NCI-H2107 treated with DMSO at 0.1 percent for 48 hours (cell line): ENCODE measurements at regions not wholly inside any gene's neighbourhood (a gene's known extent, or its start where the extent isn't known, plus 50 kb on each side); places are given as distances from the start of the nearest gene placed in this dataset.

Experiments used
- DNase-seq: peaks from one replicate; lab custom pipeline; 2025; ENCODE audit not compliant: unreplicated experiment; lab: John Stamatoyannopoulos, UW

DNA sequence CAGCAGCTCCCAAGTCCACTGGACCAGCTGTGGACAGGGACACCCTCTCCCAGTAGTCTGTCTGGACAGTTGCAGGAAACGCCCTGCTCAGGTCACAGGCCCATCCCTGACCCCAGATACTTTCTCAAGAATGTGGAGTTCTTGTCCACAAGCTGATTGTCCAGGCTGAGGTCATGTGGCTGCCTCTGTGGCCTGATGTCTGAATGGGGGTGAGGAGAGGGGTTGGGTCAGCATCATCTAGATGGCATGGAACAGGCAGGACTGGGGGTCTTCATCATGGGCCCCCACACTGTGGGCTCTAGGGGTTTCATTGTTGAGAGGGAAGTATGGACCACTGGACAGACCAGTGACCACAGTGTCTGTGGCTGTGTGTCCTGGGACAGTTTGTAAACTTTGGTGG lies 1015.0 kb downstream of the TBC1D22A start:
- DNase-seq, result no peak

GRCh38 chr22:47776329-47776728 lies 1013.9 kb downstream of the TBC1D22A start:
- no peak for DNase-seq

DNA sequence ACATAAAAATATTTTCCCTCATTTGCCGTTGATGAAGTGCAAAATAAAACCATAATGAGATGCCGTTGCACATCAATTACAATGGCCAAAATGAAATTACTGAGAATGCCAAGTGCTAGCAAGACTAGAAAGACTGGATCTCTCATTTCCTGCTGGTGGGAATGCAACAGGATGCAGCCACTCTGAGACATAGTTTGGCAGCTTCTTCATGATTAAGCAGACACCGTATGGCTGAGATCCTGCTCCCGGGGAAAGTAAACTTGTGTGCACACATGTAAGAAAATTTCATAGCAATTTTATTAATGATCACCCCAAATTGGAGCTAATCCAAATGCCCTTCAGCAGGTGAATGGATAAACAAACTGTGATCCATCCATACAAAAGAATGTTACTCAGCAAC lies 1013.2 kb downstream of the TBC1D22A start:
- DNase-seq, result no peak

GRCh38 chr22:47775191-47775590 lies 1012.7 kb downstream of the TBC1D22A start:
- DNase-seq, result no peak

- no peak for DNase-seq
Observed at GRCh38 chr22:47773635-47774034, 1011.2 kb downstream of the TBC1D22A start.

DNA sequence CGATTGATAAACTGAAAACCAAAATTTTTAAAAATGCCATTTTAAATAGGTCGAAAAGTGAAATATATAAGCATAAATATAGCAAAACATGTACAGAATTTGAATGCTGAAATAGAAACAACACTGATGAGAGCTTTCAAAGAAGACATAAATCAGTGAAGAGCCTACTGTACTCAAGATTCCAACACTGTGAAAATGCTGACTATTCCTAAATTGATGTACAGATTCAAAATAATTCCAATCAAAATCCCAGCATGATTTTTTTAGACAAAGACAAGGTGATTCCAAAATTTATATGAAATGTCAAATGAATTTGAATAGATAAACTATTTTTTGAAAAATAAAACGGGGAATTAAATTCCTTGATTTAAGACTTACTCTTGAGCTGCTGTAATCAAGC lies 1010.4 kb downstream of the TBC1D22A start:
- no peak for DNase-seq

DNA sequence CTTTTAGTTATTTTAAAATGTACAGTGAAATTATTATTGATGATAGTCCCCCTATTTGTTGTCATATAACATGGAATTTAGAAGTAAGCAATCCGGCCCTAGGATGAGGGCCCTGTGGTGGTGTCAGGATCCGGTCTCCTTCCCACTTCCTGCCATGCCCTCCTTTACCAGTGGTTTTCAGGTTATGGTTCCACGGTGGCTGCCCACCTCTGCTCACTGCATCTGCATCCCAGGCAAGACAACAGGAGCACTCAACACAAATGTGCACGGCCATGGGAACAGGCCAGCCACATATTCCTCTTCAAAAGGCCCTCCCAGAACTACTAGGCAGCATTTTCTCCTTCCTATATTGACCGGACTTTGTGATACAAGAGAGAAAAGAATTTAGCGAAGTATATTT lies 1007.2 kb downstream of the TBC1D22A start:
- DNase-seq, result no peak

GRCh38 chr22:47768027-47768426 lies 1005.6 kb downstream of the TBC1D22A start:
- no peak for DNase-seq

- DNase-seq, result no peak
Observed at GRCh38 chr22:47767403-47767802, 1005.0 kb downstream of the TBC1D22A start.

- no peak for DNase-seq
Observed at GRCh38 chr22:47765757-47766156, 1003.3 kb downstream of the TBC1D22A start.

- DNase-seq, result no peak
Observed at GRCh38 chr22:47762141-47762540, 999.7 kb downstream of the TBC1D22A start.

DNA sequence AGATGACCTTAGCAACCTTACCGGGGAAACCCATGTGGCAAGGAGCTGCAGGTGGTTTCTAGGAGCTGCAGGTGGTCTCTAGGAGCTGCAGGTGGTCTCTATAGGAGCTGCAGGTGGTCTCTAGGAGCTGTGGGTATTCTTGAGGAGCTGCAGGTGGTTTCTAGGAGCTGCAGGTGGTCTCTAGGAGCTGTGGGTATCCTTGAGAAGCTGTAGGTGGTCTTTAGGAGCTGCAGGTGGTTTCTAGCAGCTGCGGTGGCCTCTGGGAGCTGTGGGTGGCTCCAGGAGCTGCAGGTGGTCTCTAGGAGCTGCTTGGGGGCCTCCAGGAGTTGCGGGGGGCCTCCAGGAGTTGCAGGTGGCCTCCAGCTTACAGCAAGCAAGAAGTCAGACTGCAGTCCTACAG lies 997.5 kb downstream of the TBC1D22A start:
- DNase-seq, result no peak

DNA sequence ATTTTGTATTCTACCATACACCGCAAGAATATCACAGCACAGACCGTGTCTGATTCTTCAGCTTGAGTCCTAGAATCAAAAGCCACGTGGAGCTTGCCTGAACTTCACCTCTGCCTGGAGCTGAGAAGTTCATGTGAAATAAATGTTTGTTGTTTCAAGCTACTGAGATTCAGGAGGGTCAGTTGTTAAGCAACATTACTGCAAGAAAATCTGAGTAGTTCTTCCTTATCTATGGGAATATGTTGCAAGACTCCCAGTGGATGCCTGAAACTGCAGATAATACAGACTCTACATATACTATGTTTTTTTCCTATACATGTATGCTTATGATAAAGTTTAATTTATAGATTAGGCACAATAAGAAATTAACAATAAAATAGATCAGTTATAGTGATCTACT lies 995.3 kb downstream of the TBC1D22A start:
- DNase-seq, result no peak

GRCh38 chr22:47750086-47750485 lies 987.6 kb downstream of the TBC1D22A start:
- no peak for DNase-seq

GRCh38 chr22:47748957-47749356 lies 986.5 kb downstream of the TBC1D22A start:
- no peak for DNase-seq

DNA sequence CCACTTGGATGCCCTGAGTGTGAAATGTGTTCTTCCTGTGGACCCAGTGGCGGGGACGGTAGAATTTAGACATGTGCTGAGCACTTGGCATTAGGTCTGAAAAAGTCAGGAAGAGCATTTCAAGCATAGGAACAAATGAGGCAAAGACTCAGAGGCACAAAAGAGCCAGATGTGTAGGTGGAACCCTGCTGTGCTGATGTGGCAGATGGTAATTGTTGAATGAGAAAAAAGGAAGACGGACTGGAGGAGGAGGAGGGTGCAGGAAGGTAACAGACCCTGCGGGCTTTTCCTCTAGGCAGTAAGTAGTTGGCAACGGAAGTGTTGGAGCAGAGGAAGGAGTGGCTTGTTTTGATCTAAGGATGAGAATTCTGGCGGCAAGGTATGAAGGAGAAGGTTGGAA lies 985.8 kb downstream of the TBC1D22A start:
- DNase-seq, result no peak

DNA sequence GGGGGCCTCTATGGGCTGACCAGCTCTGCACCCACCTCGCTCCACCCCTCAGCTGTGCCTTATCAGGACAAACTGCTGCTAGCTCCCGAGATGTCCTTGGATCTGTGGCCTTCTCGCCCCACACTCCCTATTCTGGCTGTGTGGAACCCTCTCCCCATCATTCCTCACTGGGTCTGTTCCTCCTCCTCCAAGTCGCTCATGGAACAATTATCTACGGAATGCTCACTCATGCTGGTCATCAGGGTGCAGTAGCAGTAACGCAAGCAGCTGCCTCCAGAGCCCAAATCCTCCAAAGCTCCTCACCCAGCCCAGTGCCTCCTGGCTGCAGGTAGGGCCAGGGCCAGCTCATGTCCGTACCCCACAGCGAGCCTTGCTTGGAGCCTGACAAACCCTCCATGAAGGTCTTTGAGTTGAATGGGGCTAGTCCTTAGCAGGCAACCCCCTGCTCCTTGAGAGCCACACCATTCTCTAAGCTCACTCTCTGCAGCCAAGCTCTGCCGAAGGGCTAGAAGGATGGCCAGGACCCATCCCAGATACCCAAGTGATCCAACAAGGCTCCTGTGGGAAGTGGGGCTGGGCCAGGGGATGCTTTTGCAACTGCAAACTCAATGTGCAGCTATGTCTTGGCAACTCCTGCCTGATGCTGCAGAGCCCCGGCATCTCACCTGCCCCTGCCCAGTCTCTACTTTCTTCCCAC lies 977.8 kb downstream of the TBC1D22A start:
- DNase-seq, result no peak

- DNase-seq, result no peak
Observed at GRCh38 chr22:47739291-47740015, 977.0 kb downstream of the TBC1D22A start.

- DNase-seq, result no peak
Observed at GRCh38 chr22:47738472-47739013, 976.1 kb downstream of the TBC1D22A start.

DNA sequence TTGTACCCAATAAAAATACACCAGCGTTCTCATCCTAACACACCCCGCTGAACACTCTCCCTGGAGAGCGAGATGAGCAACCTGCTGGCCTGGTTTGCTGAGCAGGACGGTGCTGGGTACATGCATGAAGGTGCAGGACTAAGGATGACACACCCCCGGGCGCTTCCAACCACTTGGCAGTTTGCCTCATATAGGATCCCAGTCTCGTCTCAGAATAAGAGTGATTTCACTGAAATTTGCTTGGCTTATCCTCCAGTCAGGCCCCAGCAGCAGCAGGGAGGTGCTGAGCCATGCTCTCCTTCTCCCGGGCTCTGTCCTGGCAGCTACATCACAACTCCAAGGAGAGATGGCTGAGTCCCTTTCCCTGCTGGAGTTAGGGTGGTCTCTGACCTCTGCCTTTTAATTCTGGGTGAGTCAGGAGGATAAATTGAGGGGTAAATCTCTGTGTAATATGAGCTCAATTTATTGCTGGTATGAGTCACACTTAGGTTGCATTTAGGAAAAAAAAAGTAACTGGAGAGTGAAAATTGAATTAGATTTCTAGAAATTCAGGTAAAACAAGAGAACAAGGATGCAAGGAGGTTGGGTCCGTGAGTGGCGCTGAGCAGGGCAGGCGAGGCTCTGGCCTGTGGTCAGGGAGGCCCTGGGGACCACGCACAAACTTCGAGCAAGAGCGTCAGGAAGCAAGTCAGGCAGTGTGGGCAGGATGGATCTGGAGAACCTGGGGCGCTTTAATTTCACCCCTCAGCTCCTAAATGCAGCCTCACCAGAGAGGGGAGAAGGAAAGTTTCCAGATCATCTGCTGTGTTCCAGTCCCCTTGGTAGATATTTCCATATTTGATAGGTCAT lies 974.0 kb downstream of the TBC1D22A start:
- no peak for DNase-seq

- no peak for DNase-seq
Observed at GRCh38 chr22:47734511-47734910, 972.1 kb downstream of the TBC1D22A start.

GRCh38 chr22:47727641-47728040 lies 965.2 kb downstream of the TBC1D22A start:
- DNase-seq, result no peak
